WI38 (cell line): ENCODE measurements at regions not wholly inside any gene's neighbourhood (a gene's known extent, or its start where the extent isn't known, plus 50 kb on each side); places are given as distances from the start of the nearest gene placed in this dataset.
"Not testable (repeated sequence)": the region's sequence is repeated elsewhere in the genome, so short reads cannot be mapped to it uniquely, and the experiment has no call there.

Experiments
- H3K4me3 ChIP-seq: 2 replicates; pipeline ENCODE4 v1.5.1; 2011; ENCODE audit warnings: low read depth, mild to moderate bottlenecking, control low read depth, low read length
- CTCF ChIP-seq: IDR thresholded peaks from 2 replicates; pipeline ENCODE4 v1.5.1; 2012; ENCODE audit warnings: low read depth, mild to moderate bottlenecking, control low read depth, low read length

GRCh38 chr17:71869841-71870545 is 250.8 kb upstream of the SOX9 start:
- H3K4me3 ChIP-seq, result no peak overlapping the region
- no peak for TF ChIP-seq CTCF

GRCh38 chr17:71870546-71870862 is 250.3 kb upstream of the SOX9 start:
- no peak for TF ChIP-seq CTCF
- H3K4me3 ChIP-seq, result no peak overlapping the region

- no peak overlapping the region for H3K4me3 ChIP-seq
- no peak for TF ChIP-seq CTCF
Measured at GRCh38 chr17:71872843-71873485, 247.9 kb upstream of the SOX9 start.

GRCh38 chr17:71874773-71875172 is 246.0 kb upstream of the SOX9 start:
- H3K4me3 ChIP-seq, result not testable (repeated sequence)

GRCh38 chr17:71878271-71878670 is 242.5 kb upstream of the SOX9 start:
- H3K4me3 ChIP-seq, result no peak overlapping the region
- TF ChIP-seq CTCF, result no peak

GRCh38 chr17:71878998-71879397 is 241.8 kb upstream of the SOX9 start:
- no peak for TF ChIP-seq CTCF
- no peak overlapping the region for H3K4me3 ChIP-seq

GRCh38 chr17:71881041-71881440 is 239.8 kb upstream of the SOX9 start:
- no peak overlapping the region for H3K4me3 ChIP-seq
- TF ChIP-seq CTCF, result no peak

- TF ChIP-seq CTCF, result no peak
- no peak overlapping the region for H3K4me3 ChIP-seq
Measured at GRCh38 chr17:71881581-71881980, 239.2 kb upstream of the SOX9 start.
